GM12878 (cell line): ENCODE measurements at regions not wholly inside any gene's neighbourhood (a gene's known extent, or its start where the extent isn't known, plus 50 kb on each side); places are given as distances from the start of the nearest gene placed in this dataset.

Experiments used
- BMI1 ChIP-seq: fragments of 450-650 bp; IDR thresholded peaks from 2 replicates; pipeline ENCODE4 v1.6.1; 2016; ENCODE audit warnings: mild to moderate bottlenecking, moderate library complexity, borderline replicate concordance
- ESRRA ChIP-seq: IDR thresholded peaks from 2 replicates; pipeline ENCODE4 v1.6.1; 2012; ENCODE audit warnings: mild to moderate bottlenecking, low read length, improper control_type of control experiment
- IKZF1 ChIP-seq: fragments of 450-650 bp; conservative IDR thresholded peaks from 2 replicates; pipeline ENCODE4 v1.6.1; 2017; ENCODE audit warnings: antibody characterized with exemption, mild to moderate bottlenecking
- MEF2B ChIP-seq: fragments of 450-650 bp; IDR thresholded peaks from 2 replicates; pipeline ENCODE4 v1.6.1; 2018; ENCODE audit warnings: mild to moderate bottlenecking, moderate library complexity; ENCODE audit not compliant: partially characterized antibody, poor library complexity, severe bottlenecking
- NBN ChIP-seq: fragments of 450-650 bp; IDR thresholded peaks from 2 replicates; pipeline ENCODE4 v1.6.1; 2016
- RB1 ChIP-seq: fragments of 450-650 bp; formaldehyde crosslinking; IDR thresholded peaks from 2 replicates; pipeline ENCODE4 v1.6.1; 2017; ENCODE audit warnings: mild to moderate bottlenecking, borderline replicate concordance
- STAT1 ChIP-seq: fragments of 450-650 bp; conservative IDR thresholded peaks from 2 replicates; pipeline ENCODE4 v1.6.1; 2014; ENCODE audit warnings: antibody characterized with exemption, mild to moderate bottlenecking
- TAF1 ChIP-seq: IDR thresholded peaks from 2 replicates; pipeline ENCODE4 v1.6.1; 2011; ENCODE audit warnings: mild to moderate bottlenecking, low read depth, low read length, borderline replicate concordance
- WRNIP1 ChIP-seq: IDR thresholded peaks from 2 replicates; pipeline ENCODE4 v1.6.1; 2011; ENCODE audit warnings: low read depth, low read length, improper control_type of control experiment, borderline replicate concordance
- TF ChIP-seq, protein P1 (sequence below): fragments of 450-650 bp; IDR thresholded peaks from 2 replicates; pipeline ENCODE4 v1.6.1; 2016; ENCODE audit warnings: mild to moderate bottlenecking
- TF ChIP-seq, protein P2 (sequence below), 3 experiments: IDR thresholded peaks in 2 of 3; conservative IDR thresholded peaks in 1 of 3; 2 replicates each; pipeline ENCODE4 v1.5.1; 2011; ENCODE audit warnings: low read depth in 3 of 3, low read length in 3 of 3, mild to moderate bottlenecking in 3 of 3, control low read depth in 2 of 3, moderate library complexity in 2 of 3, inconsistent platforms in 1 of 3, mixed read lengths in 1 of 3; ENCODE audit not compliant: control insufficient read depth in 2 of 3, insufficient read depth in 1 of 3; ENCODE audit errors: extremely low read depth in 1 of 3
- TF ChIP-seq, protein P3 (sequence below): fragments of 450-650 bp; formaldehyde crosslinking; IDR thresholded peaks from 2 replicates; pipeline ENCODE4 v1.4.0; 2022; ENCODE audit warnings: mild to moderate bottlenecking, moderate library complexity
- TF ChIP-seq, protein P4 (sequence below): fragments of 450-650 bp; IDR thresholded peaks from 2 replicates; pipeline ENCODE4 v1.6.1; 2017; ENCODE audit warnings: mild to moderate bottlenecking, moderate library complexity
- TF ChIP-seq, protein P5 (sequence below): IDR thresholded peaks from 2 replicates; pipeline ENCODE4 v1.6.1; 2011; ENCODE audit warnings: low read depth, low read length, improper control_type of control experiment, borderline replicate concordance
- TF ChIP-seq, protein P6 (sequence below): fragments of 450-650 bp; IDR thresholded peaks from 2 replicates; pipeline ENCODE4 v1.6.1; 2016; ENCODE audit warnings: mild to moderate bottlenecking

DNA sequence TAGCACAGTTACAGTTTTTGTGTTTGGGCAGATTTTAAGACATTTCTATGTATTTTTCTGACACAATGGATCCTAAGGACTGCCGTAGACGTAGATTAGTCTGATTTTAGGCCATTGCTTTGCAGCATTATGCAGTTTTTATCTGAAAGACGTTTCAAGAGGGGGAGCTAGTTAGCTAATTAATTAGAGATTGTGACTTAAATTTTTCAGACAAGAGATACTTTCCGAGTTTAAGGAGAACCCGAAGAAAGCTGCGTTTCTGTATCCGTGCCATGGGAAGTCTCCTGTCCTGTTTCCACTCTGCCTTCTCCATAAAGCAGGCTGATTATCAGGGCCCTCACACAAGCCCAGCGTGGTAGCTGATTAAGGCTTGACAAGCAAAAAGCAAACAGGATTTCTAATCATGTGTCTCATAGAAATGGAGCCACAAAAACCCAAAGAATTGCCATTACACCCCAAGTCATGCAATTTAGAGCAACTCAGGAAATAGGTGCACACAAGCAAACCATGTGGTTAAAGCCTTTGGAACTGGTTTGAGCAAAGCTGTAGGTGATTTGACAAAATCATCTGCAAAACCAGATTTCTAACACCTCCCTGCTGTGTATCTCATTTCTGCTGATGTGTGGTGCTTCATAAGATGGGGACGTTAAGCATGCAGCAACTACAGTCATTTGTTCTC, 808.1 kb downstream of the RNF144A start (continued):
- TF ChIP-seq, protein P1, sequence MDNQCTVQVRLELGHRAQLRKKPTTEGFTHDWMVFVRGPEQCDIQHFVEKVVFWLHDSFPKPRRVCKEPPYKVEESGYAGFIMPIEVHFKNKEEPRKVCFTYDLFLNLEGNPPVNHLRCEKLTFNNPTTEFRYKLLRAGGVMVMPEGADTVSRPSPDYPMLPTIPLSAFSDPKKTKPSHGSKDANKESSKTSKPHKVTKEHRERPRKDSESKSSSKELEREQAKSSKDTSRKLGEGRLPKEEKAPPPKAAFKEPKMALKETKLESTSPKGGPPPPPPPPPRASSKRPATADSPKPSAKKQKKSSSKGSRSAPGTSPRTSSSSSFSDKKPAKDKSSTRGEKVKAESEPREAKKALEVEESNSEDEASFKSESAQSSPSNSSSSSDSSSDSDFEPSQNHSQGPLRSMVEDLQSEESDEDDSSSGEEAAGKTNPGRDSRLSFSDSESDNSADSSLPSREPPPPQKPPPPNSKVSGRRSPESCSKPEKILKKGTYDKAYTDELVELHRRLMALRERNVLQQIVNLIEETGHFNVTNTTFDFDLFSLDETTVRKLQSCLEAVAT: peak; percentile 58
- peak; percentile 47 for TF ChIP-seq MEF2B
- peak; percentile 65; the same call in 1 of the 2 replicates for TF ChIP-seq IKZF1
- TF ChIP-seq, protein P2, sequence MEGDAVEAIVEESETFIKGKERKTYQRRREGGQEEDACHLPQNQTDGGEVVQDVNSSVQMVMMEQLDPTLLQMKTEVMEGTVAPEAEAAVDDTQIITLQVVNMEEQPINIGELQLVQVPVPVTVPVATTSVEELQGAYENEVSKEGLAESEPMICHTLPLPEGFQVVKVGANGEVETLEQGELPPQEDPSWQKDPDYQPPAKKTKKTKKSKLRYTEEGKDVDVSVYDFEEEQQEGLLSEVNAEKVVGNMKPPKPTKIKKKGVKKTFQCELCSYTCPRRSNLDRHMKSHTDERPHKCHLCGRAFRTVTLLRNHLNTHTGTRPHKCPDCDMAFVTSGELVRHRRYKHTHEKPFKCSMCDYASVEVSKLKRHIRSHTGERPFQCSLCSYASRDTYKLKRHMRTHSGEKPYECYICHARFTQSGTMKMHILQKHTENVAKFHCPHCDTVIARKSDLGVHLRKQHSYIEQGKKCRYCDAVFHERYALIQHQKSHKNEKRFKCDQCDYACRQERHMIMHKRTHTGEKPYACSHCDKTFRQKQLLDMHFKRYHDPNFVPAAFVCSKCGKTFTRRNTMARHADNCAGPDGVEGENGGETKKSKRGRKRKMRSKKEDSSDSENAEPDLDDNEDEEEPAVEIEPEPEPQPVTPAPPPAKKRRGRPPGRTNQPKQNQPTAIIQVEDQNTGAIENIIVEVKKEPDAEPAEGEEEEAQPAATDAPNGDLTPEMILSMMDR (IDR thresholded peaks at IDR 0.05 in 2 of 3, conservative IDR thresholded peaks at IDR 0.05 in 1 of 3; ENCODE audit: control insufficient read depth in 2 of 3, extremely low read depth in 1 of 3, insufficient read depth in 1 of 3, low read depth in 3 of 3, low read length in 3 of 3): peak in 1 of 3 experiments; percentile 24; a peak in 1 of 6 replicates
- no peak for TF ChIP-seq BMI1
- no peak for TF ChIP-seq WRNIP1
- no peak for TF ChIP-seq ESRRA
- no peak for TF ChIP-seq RB1
- TF ChIP-seq, protein P3, sequence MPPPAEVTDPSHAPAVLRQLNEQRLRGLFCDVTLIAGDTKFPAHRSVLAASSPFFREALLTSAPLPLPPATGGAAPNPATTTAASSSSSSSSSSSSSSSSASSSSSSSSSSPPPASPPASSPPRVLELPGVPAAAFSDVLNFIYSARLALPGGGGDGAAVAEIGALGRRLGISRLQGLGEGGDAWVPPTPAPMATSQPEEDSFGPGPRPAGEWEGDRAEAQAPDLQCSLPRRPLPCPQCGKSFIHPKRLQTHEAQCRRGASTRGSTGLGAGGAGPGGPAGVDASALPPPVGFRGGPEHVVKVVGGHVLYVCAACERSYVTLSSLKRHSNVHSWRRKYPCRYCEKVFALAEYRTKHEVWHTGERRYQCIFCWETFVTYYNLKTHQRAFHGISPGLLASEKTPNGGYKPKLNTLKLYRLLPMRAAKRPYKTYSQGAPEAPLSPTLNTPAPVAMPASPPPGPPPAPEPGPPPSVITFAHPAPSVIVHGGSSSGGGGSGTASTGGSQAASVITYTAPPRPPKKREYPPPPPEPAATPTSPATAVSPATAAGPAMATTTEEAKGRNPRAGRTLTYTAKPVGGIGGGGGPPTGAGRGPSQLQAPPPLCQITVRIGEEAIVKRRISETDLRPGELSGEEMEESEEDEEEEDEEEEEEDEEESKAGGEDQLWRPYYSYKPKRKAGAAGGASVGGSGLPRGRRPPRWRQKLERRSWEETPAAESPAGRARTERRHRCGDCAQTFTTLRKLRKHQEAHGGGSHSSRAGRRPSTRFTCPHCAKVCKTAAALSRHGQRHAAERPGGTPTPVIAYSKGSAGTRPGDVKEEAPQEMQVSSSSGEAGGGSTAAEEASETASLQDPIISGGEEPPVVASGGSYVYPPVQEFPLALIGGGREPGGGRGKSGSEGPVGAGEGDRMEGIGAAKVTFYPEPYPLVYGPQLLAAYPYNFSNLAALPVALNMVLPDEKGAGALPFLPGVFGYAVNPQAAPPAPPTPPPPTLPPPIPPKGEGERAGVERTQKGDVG (CRISPR knock-in tag): no peak
- TF ChIP-seq TAF1: no peak
- TF ChIP-seq, protein P4, sequence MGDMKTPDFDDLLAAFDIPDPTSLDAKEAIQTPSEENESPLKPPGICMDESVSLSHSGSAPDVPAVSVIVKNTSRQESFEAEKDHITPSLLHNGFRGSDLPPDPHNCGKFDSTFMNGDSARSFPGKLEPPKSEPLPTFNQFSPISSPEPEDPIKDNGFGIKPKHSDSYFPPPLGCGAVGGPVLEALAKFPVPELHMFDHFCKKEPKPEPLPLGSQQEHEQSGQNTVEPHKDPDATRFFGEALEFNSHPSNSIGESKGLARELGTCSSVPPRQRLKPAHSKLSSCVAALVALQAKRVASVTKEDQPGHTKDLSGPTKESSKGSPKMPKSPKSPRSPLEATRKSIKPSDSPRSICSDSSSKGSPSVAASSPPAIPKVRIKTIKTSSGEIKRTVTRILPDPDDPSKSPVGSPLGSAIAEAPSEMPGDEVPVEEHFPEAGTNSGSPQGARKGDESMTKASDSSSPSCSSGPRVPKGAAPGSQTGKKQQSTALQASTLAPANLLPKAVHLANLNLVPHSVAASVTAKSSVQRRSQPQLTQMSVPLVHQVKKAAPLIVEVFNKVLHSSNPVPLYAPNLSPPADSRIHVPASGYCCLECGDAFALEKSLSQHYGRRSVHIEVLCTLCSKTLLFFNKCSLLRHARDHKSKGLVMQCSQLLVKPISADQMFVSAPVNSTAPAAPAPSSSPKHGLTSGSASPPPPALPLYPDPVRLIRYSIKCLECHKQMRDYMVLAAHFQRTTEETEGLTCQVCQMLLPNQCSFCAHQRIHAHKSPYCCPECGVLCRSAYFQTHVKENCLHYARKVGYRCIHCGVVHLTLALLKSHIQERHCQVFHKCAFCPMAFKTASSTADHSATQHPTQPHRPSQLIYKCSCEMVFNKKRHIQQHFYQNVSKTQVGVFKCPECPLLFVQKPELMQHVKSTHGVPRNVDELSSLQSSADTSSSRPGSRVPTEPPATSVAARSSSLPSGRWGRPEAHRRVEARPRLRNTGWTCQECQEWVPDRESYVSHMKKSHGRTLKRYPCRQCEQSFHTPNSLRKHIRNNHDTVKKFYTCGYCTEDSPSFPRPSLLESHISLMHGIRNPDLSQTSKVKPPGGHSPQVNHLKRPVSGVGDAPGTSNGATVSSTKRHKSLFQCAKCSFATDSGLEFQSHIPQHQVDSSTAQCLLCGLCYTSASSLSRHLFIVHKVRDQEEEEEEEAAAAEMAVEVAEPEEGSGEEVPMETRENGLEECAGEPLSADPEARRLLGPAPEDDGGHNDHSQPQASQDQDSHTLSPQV: no peak
- peak; percentile 64 for TF ChIP-seq NBN
- TF ChIP-seq, protein P5, sequence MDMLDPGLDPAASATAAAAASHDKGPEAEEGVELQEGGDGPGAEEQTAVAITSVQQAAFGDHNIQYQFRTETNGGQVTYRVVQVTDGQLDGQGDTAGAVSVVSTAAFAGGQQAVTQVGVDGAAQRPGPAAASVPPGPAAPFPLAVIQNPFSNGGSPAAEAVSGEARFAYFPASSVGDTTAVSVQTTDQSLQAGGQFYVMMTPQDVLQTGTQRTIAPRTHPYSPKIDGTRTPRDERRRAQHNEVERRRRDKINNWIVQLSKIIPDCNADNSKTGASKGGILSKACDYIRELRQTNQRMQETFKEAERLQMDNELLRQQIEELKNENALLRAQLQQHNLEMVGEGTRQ: no peak
- TF ChIP-seq, protein P6, sequence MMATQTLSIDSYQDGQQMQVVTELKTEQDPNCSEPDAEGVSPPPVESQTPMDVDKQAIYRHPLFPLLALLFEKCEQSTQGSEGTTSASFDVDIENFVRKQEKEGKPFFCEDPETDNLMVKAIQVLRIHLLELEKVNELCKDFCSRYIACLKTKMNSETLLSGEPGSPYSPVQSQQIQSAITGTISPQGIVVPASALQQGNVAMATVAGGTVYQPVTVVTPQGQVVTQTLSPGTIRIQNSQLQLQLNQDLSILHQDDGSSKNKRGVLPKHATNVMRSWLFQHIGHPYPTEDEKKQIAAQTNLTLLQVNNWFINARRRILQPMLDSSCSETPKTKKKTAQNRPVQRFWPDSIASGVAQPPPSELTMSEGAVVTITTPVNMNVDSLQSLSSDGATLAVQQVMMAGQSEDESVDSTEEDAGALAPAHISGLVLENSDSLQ: no peak
- TF ChIP-seq STAT1: no peak
- TF ChIP-seq, all 136 proteins: peak for 23
